ENCODE measurements at regions not wholly inside any gene's neighbourhood (a gene's known extent, or its start where the extent isn't known, plus 50 kb on each side); places are given as distances from the start of the nearest gene placed in this dataset.

GRCh38 chr20:59403962-59404314 is 103.5 kb downstream of the EDN3 start:
- WGBS (ENCODE audit: insufficient coverage, low coverage, missing lambda C conversion rate): 12% methylated on average over 9 of the region's 9 CpGs
- Histone ChIP-seq H3K27me3 (ENCODE audit: control insufficient read depth in 2 of 2, insufficient read depth in 2 of 2, low read length in 2 of 2) (peaks cover 12 to 59% of the 10 kb centered on the region in 2 experiments; a peak in 4 of 5 replicates), H3K4me3 (no peak overlapping the region), H2AFZ (ENCODE audit: low read depth, low read length) (peak overlapping the region; percentile 16; the same call in 1 of the 2 replicates), H3K4me2 (ENCODE audit: insufficient read depth, low read length) (no peak overlapping the region), H3K9ac (ENCODE audit: insufficient read depth in 1 of 2, low read depth in 2 of 2, low read length in 2 of 2) (no peak overlapping the region), H3K79me2 (ENCODE audit: control insufficient read depth, insufficient read depth, low read length) (no peaks in the 10 kb centered on the region), H3K27ac (ENCODE audit: extremely low read depth, low read depth, low read length) (no peak overlapping the region), H3K9me1 (ENCODE audit: control insufficient read depth, insufficient read depth, low read length) (no peaks in the 10 kb centered on the region), H3K4me1 (replicated peaks in 1 of 2; ENCODE audit: control insufficient read depth in 2 of 2, insufficient read depth in 2 of 2, low read length in 2 of 2) (peaks cover 0 to 9% of the 10 kb centered on the region in 2 experiments; a peak in 2 of 5 replicates), H3K36me3 (ENCODE audit: control insufficient read depth, insufficient read depth, low read length) (no peaks in the 10 kb centered on the region), H4K20me1 (replicated peaks; ENCODE audit: control insufficient read depth, insufficient read depth, low read length) (peaks cover 6% of the 10 kb centered on the region; the same call in 1 of the 2 replicates), H3K9me3 (replicated peaks; ENCODE audit: control insufficient read depth, insufficient read depth, low read depth, low read length) (no peaks in the 10 kb centered on the region)
- no TSS peak for BruUV-seq (replicated peaks)
- no peak for DNase-seq (ENCODE audit: extremely low read depth in 1 of 4, low spot score in 3 of 4)
- intact Hi-C loops (cut with micrococcal nuclease): loop anchor here (1.0 to 5.0 kb wide), 2 partner anchors 317 to 537 kb away; no protein-coding TSS in a partner anchor
- no peak for FAIRE-seq
- in situ Hi-C loops (cut with MboI): no loop called here
- ChIA-PET CTCF (ENCODE audit: low intra/inter-chr PET ratio) (interaction anchor here (0.6 to 2.0 kb wide), 3 partner anchors 173 to 1274 kb away, joined by 3 to 11 read pairs (median 3); no protein-coding TSS in a partner anchor), POLR2A (no interaction called here)
- no peak for ATAC-seq
- TF ChIP-seq MLX (CRISPR knock-in tag; conservative IDR thresholded peaks at IDR 0.05): no peak
- no peak for TF ChIP-seq KHSRP (IDR thresholded peaks at IDR 0.05)
- TF ChIP-seq HBP1 (CRISPR knock-in tag; IDR thresholded peaks at IDR 0.05): no peak
- TF ChIP-seq MEF2A (IDR thresholded peaks at IDR 0.05; ENCODE audit: control insufficient read depth, low read depth, low read length): no peak
- TF ChIP-seq NUFIP1 (IDR thresholded peaks at IDR 0.05; ENCODE audit: partially characterized antibody): no peak
- TF ChIP-seq ASH1L (IDR thresholded peaks at IDR 0.05; ENCODE audit: borderline replicate concordance, low read depth, partially characterized antibody): no peak
- no peak for TF ChIP-seq HMG20B (CRISPR knock-in tag; IDR thresholded peaks at IDR 0.05)
- no peak for TF ChIP-seq RBM15 (IDR thresholded peaks at IDR 0.05; ENCODE audit: insufficient read depth, low read length)
- no peak for TF ChIP-seq MAFK (IDR thresholded peaks at IDR 0.05; ENCODE audit: low read length)
- no peak for TF ChIP-seq POLR3G (IDR thresholded peaks at IDR 0.05; ENCODE audit: extremely low read depth, insufficient read length, insufficient replicate concordance)

Measured in K562 (cell line).